ENCODE measurements at regions not wholly inside any gene's neighbourhood (a gene's known extent, or its start where the extent isn't known, plus 50 kb on each side); places are given as distances from the start of the nearest gene placed in this dataset.

- no peak overlapping the region for H3K9ac ChIP-seq (ENCODE audit: control insufficient read depth, insufficient read depth, low read length)
- no peak overlapping the region for H3K27ac ChIP-seq (ENCODE audit: control insufficient read depth, insufficient read depth)
- H3K36me3 ChIP-seq (ENCODE audit: control insufficient read depth in 2 of 2, insufficient read depth in 2 of 2, low read length in 1 of 2), result no peaks in the 10 kb centered on the region
- 26% methylated on average over 5 of the region's 5 CpGs for WGBS (ENCODE audit: insufficient coverage, insufficient replicate concordance, low lambda C conversion rate, missing lambda C conversion rate)
- H2AFZ ChIP-seq (ENCODE audit: control insufficient read depth, low read depth, low read length), result no peak overlapping the region
- no peaks in the 10 kb centered on the region; the same call in 2 of the 3 replicates for H3K9me3 ChIP-seq (replicated peaks; ENCODE audit: control insufficient read depth, insufficient read depth, low read length)
- FAIRE-seq (no peak), ATAC-seq (peak; percentile 38), DNase-seq (ENCODE audit: low read depth, low spot score) (no peak)
- ChIA-PET CTCF (interaction anchor here (0.5 to 0.6 kb wide), 2 partner anchors 323 to 384 kb away, joined by 3 read pairs; no protein-coding TSS in a partner anchor), RAD21 (ENCODE audit: unreplicated experiment) (no interaction called here), POLR2A (no interaction called here), SMC1A (ENCODE audit: uncharacterized antibody, unreplicated experiment) (no interaction called here)
- no peaks in the 10 kb centered on the region for H3K27me3 ChIP-seq (replicated peaks in 1 of 2; ENCODE audit: control insufficient read depth in 2 of 2, insufficient read depth in 2 of 2, low read length in 1 of 2)
- no TSS peak for BruUV-seq (replicated peaks)
- H3K79me2 ChIP-seq (ENCODE audit: control insufficient read depth, insufficient read depth, low read length), result no peaks in the 10 kb centered on the region
- in situ Hi-C loops (cut with MboI), result no loop called here
- no peak overlapping the region for H3K4me2 ChIP-seq (ENCODE audit: control insufficient read depth, insufficient read depth)
- no peaks in the 10 kb centered on the region for H3K4me1 ChIP-seq (ENCODE audit: control insufficient read depth, insufficient read depth, low read length)
- intact Hi-C loops (cut with micrococcal nuclease; ENCODE audit: unreplicated experiment), result no loop called here
- no peaks in the 10 kb centered on the region for H4K20me1 ChIP-seq (ENCODE audit: control insufficient read depth, insufficient read depth)
- TF ChIP-seq BCL11A (IDR thresholded peaks at IDR 0.05; ENCODE audit: low read depth, low read length) (no peak), SMAD1 (IDR thresholded peaks at IDR 0.05; ENCODE audit: low read depth, partially characterized antibody) (no peak), PKNOX1 (IDR thresholded peaks at IDR 0.05) (no peak), KLF5 (IDR thresholded peaks at IDR 0.05; ENCODE audit: partially characterized antibody) (no peak), EP300 (IDR thresholded peaks at IDR 0.05; ENCODE audit: borderline replicate concordance in 1 of 2, control insufficient read depth in 1 of 2, low read depth in 2 of 2, low read length in 2 of 2) (no peak), TCF12 (IDR thresholded peaks at IDR 0.05; ENCODE audit: low read depth, low read length) (no peak), MEF2A (IDR thresholded peaks at IDR 0.05; ENCODE audit: insufficient read depth, low read depth, low read length) (no peak)
- no peak overlapping the region for H3K4me3 ChIP-seq
Measured at GRCh38 chr3:473033-473800, 276.7 kb downstream of the CHL1 start.

All from GM12878 (cell line).